IPS-18a (cell line): ENCODE measurements at regions not wholly inside any gene's neighbourhood (a gene's known extent, or its start where the extent isn't known, plus 50 kb on each side); places are given as distances from the start of the nearest gene placed in this dataset.

Source experiments
- H3K27ac ChIP-seq: one replicate; pipeline ENCODE4 v1.5.1; 2013; ENCODE audit warnings: low read length
- H3K27me3 ChIP-seq: one replicate; pipeline ENCODE4 v1.6.1; 2013; ENCODE audit warnings: mild to moderate bottlenecking, low read length; ENCODE audit not compliant: control insufficient read depth, insufficient read depth
- H3K36me3 ChIP-seq: one replicate; pipeline ENCODE4 v1.6.1; 2013; ENCODE audit warnings: low read depth, low read length; ENCODE audit not compliant: control insufficient read depth
- H3K4me1 ChIP-seq: one replicate; pipeline ENCODE4 v1.6.1; 2013; ENCODE audit warnings: low read depth, low read length; ENCODE audit not compliant: control insufficient read depth
- H3K4me3 ChIP-seq: one replicate; pipeline ENCODE4 v1.5.1; 2013; ENCODE audit warnings: low read length
- H3K9ac ChIP-seq: one replicate; pipeline ENCODE4 v1.6.1; 2013; ENCODE audit warnings: mild to moderate bottlenecking, low read length, moderate library complexity
- H3K9me3 ChIP-seq: one replicate; pipeline ENCODE4 v1.6.1; 2013; ENCODE audit warnings: low read depth, low read length; ENCODE audit not compliant: control insufficient read depth

DNA sequence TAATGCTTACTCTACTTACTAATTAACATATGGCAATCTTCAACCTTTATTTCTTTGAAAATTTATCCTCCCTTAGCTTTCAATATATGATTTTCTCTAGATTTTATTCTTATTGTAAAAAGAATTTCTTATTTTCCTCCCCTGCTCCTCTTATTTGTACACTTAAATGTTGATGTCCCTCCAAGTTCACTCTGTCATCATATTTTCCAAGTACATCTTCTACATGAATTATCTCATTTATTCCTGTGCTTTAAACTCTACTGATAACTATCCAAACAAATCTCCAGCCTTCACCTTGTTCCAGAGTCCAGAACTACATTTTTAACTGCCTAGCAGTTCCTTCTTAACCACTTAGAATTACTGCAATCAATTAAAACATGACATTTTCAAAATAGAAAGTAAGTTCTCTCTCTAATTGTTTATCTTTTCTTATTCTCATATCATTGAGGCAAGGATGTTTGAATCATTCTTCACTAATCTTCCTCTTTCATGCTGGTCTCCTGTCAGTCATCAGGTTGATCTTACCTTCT, 261.6 kb upstream of the FAR2 start:
- Histone ChIP-seq H3K9ac (no peak overlapping the region), H3K4me1 (no peaks in the 10 kb centered on the region), H3K27me3 (no peaks in the 10 kb centered on the region), H3K4me3 (no peak overlapping the region), H3K36me3 (no peaks in the 10 kb centered on the region), H3K9me3 (no peaks in the 10 kb centered on the region), H3K27ac (no peak overlapping the region)

DNA sequence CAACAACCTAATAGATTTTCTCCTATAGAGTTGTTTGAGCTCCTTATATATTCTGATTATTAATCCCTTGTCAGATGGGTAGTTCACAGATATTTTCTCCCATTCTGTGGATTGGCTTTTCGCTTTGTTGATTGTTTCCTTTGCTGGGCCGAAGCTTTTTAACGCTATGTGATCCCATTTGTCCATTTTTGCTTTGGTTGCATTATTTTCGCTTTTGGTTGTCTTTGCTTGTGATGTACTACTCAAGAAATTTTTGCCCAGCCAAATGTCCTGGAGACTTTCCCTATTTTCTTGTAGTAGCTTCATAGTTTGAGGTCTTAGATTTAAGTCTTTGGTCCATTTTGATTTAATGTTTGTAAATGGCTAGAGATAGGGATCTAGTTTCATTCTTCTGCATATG, 258.4 kb upstream of the FAR2 start:
- Histone ChIP-seq H3K27me3 (no peaks in the 10 kb centered on the region), H3K36me3 (no peaks in the 10 kb centered on the region), H3K27ac (no peak overlapping the region), H3K9ac (no peak overlapping the region), H3K9me3 (no peaks in the 10 kb centered on the region), H3K4me3 (no peak overlapping the region), H3K4me1 (no peaks in the 10 kb centered on the region)

DNA sequence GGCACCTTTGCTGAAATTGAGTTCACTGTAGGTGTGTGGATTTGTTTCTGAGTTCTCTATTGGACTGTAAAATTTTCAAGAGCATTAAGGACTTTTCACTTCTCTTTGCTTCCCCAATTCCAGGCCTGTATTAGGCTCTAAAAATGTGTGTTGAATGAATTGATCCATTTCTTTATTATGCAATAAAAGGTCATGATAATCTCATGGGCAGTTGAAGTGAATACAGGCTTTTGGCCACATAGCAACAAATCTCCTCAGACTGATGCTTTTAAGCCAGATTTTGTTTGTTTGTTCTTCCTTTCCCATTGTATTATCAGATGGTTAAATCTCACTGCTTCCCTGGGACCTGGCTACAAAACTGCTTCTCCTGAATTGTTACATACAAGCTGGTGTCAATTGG, 258.0 kb upstream of the FAR2 start:
- no peaks in the 10 kb centered on the region for H3K9me3 ChIP-seq
- H3K27me3 ChIP-seq = no peaks in the 10 kb centered on the region
- no peaks in the 10 kb centered on the region for H3K36me3 ChIP-seq
- H3K27ac ChIP-seq = no peak overlapping the region
- no peak overlapping the region for H3K4me3 ChIP-seq
- H3K9ac ChIP-seq = no peak overlapping the region
- H3K4me1 ChIP-seq = no peaks in the 10 kb centered on the region

DNA sequence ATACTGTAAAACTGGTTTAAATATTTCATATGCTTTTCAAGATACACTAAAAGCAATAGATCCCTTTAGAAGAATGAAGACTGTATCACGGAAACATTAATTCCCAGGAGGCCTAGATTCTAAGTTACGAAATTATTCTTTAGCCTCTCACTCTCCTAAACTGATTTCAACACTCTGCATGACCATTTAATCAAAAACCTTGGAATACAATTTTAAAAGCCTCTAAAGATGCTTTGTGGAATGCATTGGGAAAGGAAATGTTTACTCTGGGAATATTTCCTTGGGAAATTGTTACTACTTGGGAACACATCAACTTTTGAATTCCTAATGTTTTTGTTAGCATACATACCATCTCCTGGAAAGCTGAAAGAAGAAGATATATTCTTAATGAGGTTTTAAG, 255.7 kb upstream of the FAR2 start:
- no peaks in the 10 kb centered on the region for H3K4me1 ChIP-seq
- no peaks in the 10 kb centered on the region for H3K9me3 ChIP-seq
- no peak overlapping the region for H3K27ac ChIP-seq
- H3K9ac ChIP-seq = no peak overlapping the region
- H3K36me3 ChIP-seq = no peaks in the 10 kb centered on the region
- H3K27me3 ChIP-seq = no peaks in the 10 kb centered on the region
- no peak overlapping the region for H3K4me3 ChIP-seq

DNA sequence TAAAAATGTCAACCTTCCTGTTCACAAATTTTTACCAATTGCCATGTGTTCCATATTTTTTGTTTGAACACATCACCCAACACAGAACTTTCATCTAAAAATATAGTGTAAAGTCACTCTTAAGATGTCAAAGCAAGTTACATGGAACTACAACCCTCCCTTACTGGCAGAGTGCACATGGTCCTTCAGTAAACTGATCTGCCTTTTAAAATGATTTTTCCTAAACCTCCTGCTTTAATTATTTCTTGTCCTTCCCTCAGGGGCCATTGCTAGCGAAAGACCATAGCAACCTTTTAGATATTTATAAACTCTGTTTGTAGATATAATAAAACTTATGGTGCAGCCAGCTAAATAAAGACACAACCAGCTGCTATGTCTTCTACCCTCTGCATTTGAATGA, 255.2 kb upstream of the FAR2 start:
- no peaks in the 10 kb centered on the region for H3K36me3 ChIP-seq
- no peak overlapping the region for H3K9ac ChIP-seq
- no peak overlapping the region for H3K4me3 ChIP-seq
- H3K27me3 ChIP-seq = no peaks in the 10 kb centered on the region
- no peak overlapping the region for H3K27ac ChIP-seq
- no peaks in the 10 kb centered on the region for H3K9me3 ChIP-seq
- H3K4me1 ChIP-seq = no peaks in the 10 kb centered on the region

DNA sequence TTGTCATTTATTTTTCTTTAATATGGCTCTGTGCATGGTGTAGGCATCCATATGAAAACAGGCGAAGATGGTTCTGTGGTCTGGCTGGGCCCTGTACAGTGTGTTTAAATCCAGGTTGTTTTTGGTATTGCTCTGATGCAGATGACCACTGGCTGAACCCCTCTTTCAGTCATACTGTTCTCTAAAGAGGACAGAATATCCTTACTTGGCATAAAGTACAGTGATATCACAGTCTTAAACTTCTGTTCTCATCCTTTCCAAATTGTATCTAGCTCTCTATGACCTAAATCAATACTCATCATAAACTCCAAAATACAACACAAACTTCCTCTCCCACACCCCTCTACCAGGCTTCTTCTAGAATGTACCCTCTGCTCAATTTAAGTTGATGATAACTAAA, 252.7 kb upstream of the FAR2 start:
- Histone ChIP-seq H3K9me3 (no peaks in the 10 kb centered on the region), H3K4me3 (no peak overlapping the region), H3K9ac (no peak overlapping the region), H3K27me3 (no peaks in the 10 kb centered on the region), H3K4me1 (no peaks in the 10 kb centered on the region), H3K27ac (no peak overlapping the region), H3K36me3 (no peaks in the 10 kb centered on the region)

DNA sequence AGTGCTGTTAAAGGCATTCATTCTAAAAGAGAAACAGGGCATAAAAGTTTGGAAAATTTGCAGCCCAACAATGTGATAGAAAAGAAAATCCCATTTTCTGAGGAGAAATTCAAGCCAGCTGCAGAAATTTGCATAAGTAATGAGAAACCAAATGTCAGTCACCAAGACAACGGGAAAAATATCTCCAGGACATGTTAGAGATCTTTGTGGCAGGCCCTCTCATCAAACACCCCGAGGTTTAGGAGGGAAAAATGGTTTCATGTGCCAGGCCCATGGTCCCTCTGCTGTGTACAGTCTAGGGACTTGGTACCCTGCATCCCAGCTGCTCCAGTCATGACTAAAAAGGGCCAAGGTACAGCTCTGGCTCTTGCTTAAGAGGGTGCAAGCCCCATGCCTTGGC, 251.0 kb upstream of the FAR2 start:
- peaks cover 5% of the 10 kb centered on the region for H3K9me3 ChIP-seq
- H3K36me3 ChIP-seq = no peaks in the 10 kb centered on the region
- no peaks in the 10 kb centered on the region for H3K27me3 ChIP-seq
- H3K4me1 ChIP-seq = no peaks in the 10 kb centered on the region
- H3K9ac ChIP-seq = no peak overlapping the region
- H3K27ac ChIP-seq = no peak overlapping the region
- no peak overlapping the region for H3K4me3 ChIP-seq

DNA sequence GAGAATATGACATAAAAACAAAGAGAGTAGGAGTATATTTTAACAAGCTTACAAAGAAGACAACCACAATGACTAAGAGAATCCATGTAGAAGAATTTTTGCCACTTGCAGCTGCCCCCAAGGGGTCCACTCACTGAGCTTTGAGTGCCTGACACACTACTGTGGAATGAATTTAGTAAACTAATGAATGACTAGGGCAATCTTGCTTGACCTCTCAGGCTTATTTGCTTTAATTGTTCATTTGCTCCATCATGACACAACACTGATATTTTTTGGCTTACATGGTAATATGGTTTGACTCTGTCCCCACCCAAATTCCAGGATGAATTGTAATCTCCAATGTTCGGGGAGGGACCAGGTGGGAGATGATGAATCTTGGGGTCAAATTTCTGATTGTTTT, 249.1 kb upstream of the FAR2 start:
- Histone ChIP-seq H3K27me3 (no peaks in the 10 kb centered on the region), H3K9ac (no peak overlapping the region), H3K27ac (no peak overlapping the region), H3K4me3 (no peak overlapping the region), H3K36me3 (no peaks in the 10 kb centered on the region), H3K4me1 (no peaks in the 10 kb centered on the region), H3K9me3 (peaks cover 5% of the 10 kb centered on the region)

DNA sequence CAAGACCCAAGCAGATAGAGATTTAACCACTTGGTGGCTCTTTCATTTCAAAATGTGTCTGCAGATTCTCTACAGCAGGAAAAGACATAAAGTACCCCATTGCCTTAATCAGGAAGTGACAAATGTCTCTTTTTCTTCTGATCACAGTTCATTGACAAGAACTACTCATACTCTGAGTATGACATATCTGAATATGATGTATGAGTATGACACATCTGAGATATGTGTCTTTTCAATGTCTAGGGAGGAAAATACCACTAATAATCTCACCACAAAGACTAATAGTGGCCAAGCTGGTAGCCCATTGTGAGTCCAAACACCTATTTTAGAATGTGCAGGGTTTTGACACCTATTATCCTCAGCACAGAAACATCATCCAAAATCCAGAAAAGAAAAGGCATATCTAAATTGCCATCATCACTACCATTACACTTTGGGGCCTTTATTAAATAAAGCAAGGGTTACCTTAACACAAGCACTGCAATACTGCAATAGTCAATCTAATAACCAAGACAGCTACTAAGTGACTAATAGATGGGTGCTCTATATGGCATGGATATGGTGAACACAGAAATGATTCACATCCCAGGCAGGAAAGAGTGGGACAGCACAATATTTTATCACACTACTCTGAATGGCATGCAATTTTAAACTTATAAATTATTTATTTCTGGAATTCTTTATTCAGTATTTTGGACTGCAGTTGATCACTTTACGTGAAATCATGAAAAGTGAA, 243.7 kb upstream of the FAR2 start:
- Histone ChIP-seq H3K4me1 (no peaks in the 10 kb centered on the region), H3K36me3 (no peaks in the 10 kb centered on the region), H3K9ac (no peak overlapping the region), H3K27ac (no peak overlapping the region), H3K9me3 (peaks cover 5% of the 10 kb centered on the region), H3K27me3 (no peaks in the 10 kb centered on the region), H3K4me3 (no peak overlapping the region)

DNA sequence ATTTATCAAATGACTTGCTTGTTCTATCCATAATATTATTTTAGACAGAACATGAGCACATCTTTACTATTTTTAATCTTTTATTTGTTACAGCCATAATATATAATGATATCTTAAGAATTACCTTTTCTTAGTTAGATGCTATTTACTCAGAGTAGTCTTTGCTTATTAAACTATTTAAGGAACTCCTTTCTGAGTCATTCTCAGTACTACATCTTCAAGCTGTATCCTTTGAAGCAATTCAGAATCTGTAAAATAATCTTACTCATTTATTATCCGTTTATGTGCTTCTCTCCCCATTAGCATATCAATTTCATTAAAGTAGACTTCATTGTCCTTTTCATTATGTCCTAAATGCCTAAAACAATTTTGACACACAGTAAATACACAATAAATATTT, 240.4 kb upstream of the FAR2 start:
- Histone ChIP-seq H3K9me3 (no peaks in the 10 kb centered on the region), H3K9ac (no peak overlapping the region), H3K36me3 (no peaks in the 10 kb centered on the region), H3K27ac (no peak overlapping the region), H3K4me1 (no peaks in the 10 kb centered on the region), H3K4me3 (no peak overlapping the region), H3K27me3 (no peaks in the 10 kb centered on the region)

DNA sequence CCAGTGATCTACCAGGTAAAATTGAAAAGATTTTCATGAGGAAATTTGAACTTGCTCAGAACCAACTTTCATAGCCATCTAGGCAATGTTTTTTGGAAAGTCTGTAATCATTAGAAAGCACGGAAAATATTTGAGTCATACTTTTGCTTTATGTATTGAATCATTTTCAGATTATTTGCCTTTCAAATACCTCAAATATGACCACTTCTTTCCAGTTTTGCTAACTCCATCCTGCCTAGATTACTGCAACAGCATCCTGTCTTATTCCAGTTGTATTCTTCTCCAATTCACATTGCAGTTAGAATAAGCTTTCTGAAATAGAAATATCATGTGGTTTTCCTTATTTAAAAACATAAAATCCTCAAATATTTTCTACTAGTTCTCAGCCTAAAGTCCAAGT, 239.8 kb upstream of the FAR2 start:
- Histone ChIP-seq H3K27ac (no peak overlapping the region), H3K4me1 (no peaks in the 10 kb centered on the region), H3K36me3 (no peaks in the 10 kb centered on the region), H3K27me3 (no peaks in the 10 kb centered on the region), H3K9ac (no peak overlapping the region), H3K9me3 (no peaks in the 10 kb centered on the region), H3K4me3 (no peak overlapping the region)

DNA sequence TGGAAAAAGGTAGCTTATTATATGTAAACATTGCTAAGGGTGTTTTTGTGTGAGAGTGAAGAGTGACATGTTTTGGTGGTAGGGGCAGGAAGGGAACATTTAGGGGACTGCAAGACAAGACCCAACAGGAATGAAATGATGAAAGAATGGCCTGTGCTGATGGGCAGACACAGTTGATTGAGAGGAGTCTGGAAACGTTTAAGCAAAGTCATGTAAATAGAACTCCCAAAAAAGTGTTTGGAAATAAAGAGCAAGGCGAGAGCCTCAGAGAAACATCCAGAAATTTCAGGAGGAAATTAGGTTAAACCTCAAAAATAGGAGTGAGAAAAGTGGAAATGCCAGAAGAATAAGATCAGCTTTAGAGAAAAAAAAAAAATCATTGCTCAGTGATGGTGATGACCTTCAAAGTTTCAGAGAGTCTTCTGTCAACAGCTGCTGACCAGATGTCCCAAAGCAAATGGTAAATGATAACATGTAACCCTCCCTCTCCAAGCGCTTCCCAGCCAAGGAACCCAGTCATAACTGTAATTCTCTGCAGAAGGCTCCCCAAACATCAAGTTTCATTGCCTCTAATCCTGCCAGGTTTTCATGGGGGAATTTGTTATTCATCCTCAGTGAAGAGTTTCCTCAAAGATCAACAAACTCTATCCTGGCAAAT, 223.2 kb upstream of the FAR2 start:
- Histone ChIP-seq H3K36me3 (no peaks in the 10 kb centered on the region), H3K9ac (no peak overlapping the region), H3K27me3 (no peaks in the 10 kb centered on the region), H3K4me3 (no peak overlapping the region), H3K4me1 (no peaks in the 10 kb centered on the region), H3K27ac (no peak overlapping the region), H3K9me3 (peaks cover 7% of the 10 kb centered on the region)
